HG03469 (cell line): ENCODE measurements at regions not wholly inside any gene's neighbourhood (a gene's known extent, or its start where the extent isn't known, plus 50 kb on each side); places are given as distances from the start of the nearest gene placed in this dataset.
"Not testable (repeated sequence)": the region's sequence is repeated elsewhere in the genome, so short reads cannot be mapped to it uniquely, and the experiment has no call there.

Source experiments
- ATAC-seq: cut with Tn5 transposase; IDR thresholded peaks from one replicate; pipeline ENCODE4 v1.9.1; 2021; ENCODE audit warnings: mild to moderate bottlenecking, moderate library complexity, moderate number of reproducible peaks; ENCODE audit not compliant: unreplicated experiment

GRCh38 chr6:6861995-6862394 lies 245.8 kb upstream of the RREB1 start:
- no peak for ATAC-seq

GRCh38 chr6:6863970-6864639 lies 243.7 kb upstream of the RREB1 start:
- ATAC-seq, result no peak

GRCh38 chr6:6865611-6866010 lies 242.2 kb upstream of the RREB1 start:
- ATAC-seq, result no peak

GRCh38 chr6:6866656-6867403 lies 240.9 kb upstream of the RREB1 start:
- ATAC-seq, result no peak

- no peak for ATAC-seq
These were observed 240.4 kb upstream of the RREB1 start for GRCh38 chr6:6867404-6867799.

GRCh38 chr6:6869094-6869493 lies 238.7 kb upstream of the RREB1 start:
- ATAC-seq, result no peak

- no peak for ATAC-seq
These were observed 236.8 kb upstream of the RREB1 start for GRCh38 chr6:6870921-6871320.

- ATAC-seq, result no peak
These were observed 235.1 kb upstream of the RREB1 start for GRCh38 chr6:6872459-6873344.

- ATAC-seq, result no peak
These were observed 234.0 kb upstream of the RREB1 start for GRCh38 chr6:6873778-6874177.

- ATAC-seq, result no peak
These were observed 231.8 kb upstream of the RREB1 start for GRCh38 chr6:6875818-6876470.

GRCh38 chr6:6877792-6878191 lies 230.0 kb upstream of the RREB1 start:
- ATAC-seq, result not testable (repeated sequence)

GRCh38 chr6:6878887-6879585 lies 228.7 kb upstream of the RREB1 start:
- no peak for ATAC-seq

- not testable (repeated sequence) for ATAC-seq
These were observed 228.2 kb upstream of the RREB1 start for GRCh38 chr6:6879586-6879974.

- no peak for ATAC-seq
These were observed 226.9 kb upstream of the RREB1 start for GRCh38 chr6:6880745-6881437.

GRCh38 chr6:6881438-6882225 lies 226.1 kb upstream of the RREB1 start:
- no peak for ATAC-seq

GRCh38 chr6:6882592-6882991 lies 225.2 kb upstream of the RREB1 start:
- ATAC-seq, result no peak

- ATAC-seq, result no peak
These were observed 224.8 kb upstream of the RREB1 start for GRCh38 chr6:6883011-6883410.

GRCh38 chr6:6884193-6884627 lies 223.6 kb upstream of the RREB1 start:
- ATAC-seq, result no peak

GRCh38 chr6:6884916-6885315 lies 222.8 kb upstream of the RREB1 start:
- ATAC-seq, result no peak
